K562 (cell line): ENCODE measurements at regions not wholly inside any gene's neighbourhood (a gene's known extent, or its start where the extent isn't known, plus 50 kb on each side); places are given as distances from the start of the nearest gene placed in this dataset.

ENCODE experiments used
- ATAC-seq: fragments of 200-7000 bp; cut with Tn5 transposase; 3 replicates; pipeline ENCODE4 v1.9.1; 2020; ENCODE audit warnings: moderate library complexity
- BruUV-seq: library from RNA; stranded (reverse); fragments of 400-500 nt; replicated peaks from 2 replicates; lab custom pipeline; 2021; lab: Mats Ljungman, UMichigan
- CTCF ChIA-PET: fragments of 300-600 bp; formaldehyde crosslinking; extraction: SDS; loops from one replicate; lab custom pipeline; 2021; ENCODE audit warnings: low intra/inter-chr PET ratio; lab: Yijun Ruan, JAX
- POLR2A ChIA-PET: fragments of 300-600, 350-650 bp; sonication (Branson Sonifier 250); formaldehyde crosslinking; extraction: SDS; loops from one replicate; lab custom pipeline; 2021; ENCODE audit warnings: antibody characterized with exemption, inconsistent platforms; lab: Yijun Ruan, JAX
- DNase-seq, 4 experiments: peaks; one replicate each; pipeline versions ENCODE4 v3.0.0 to v3.0.0-alpha.2; 2011 to 2018; ENCODE audit warnings: low spot score in 3 of 4, mixed read lengths in 3 of 4; ENCODE audit errors: extremely low read depth in 1 of 4
- FAIRE-seq: peaks from 2 replicates; lab custom pipeline; 2011; peaks lifted over from hg19 to GRCh38; lab: Jason Lieb, UNC
- H2AFZ ChIP-seq: 2 replicates; pipeline ENCODE4 v1.6.0; 2011; ENCODE audit warnings: low read depth, low read length, control low read depth, inconsistent platforms
- H3K27ac ChIP-seq: fragments of 200-600 bp; 3 replicates; pipeline ENCODE4 v1.8.0; 2011; ENCODE audit warnings: low read depth, mild to moderate bottlenecking, control low read depth, inconsistent platforms, low read length, moderate library complexity, mixed read lengths; ENCODE audit errors: extremely low read depth
- H3K27me3 ChIP-seq, 2 experiments: fragments of 300-600 bp in 1 of 2; 2 replicates in 1 of 2; 3 replicates in 1 of 2; pipeline versions ENCODE4 v1.6.0 to v1.8.0; 2011; ENCODE audit warnings: inconsistent platforms in 2 of 2, low read length in 2 of 2, mild to moderate bottlenecking in 1 of 2, mixed read lengths in 1 of 2, moderate library complexity in 1 of 2; ENCODE audit not compliant: control insufficient read depth in 2 of 2, insufficient read depth in 2 of 2
- H3K36me3 ChIP-seq: fragments of 300-600 bp; 3 replicates; pipeline ENCODE4 v1.8.0; 2011; ENCODE audit warnings: mild to moderate bottlenecking, low read length, inconsistent platforms; ENCODE audit not compliant: control insufficient read depth, insufficient read depth
- H3K4me1 ChIP-seq, 2 experiments: fragments of 200-600 bp in 1 of 2; replicated peaks in 1 of 2; 2 replicates in 1 of 2; 3 replicates in 1 of 2; pipeline versions ENCODE4 v1.5.1 to v1.8.0; 2011; ENCODE audit warnings: inconsistent platforms in 2 of 2, low read length in 2 of 2, mild to moderate bottlenecking in 1 of 2, mixed read lengths in 1 of 2, moderate library complexity in 1 of 2; ENCODE audit not compliant: control insufficient read depth in 2 of 2, insufficient read depth in 2 of 2
- H3K4me2 ChIP-seq: 2 replicates; pipeline ENCODE4 v1.6.1; 2011; ENCODE audit warnings: low read length, control low read depth, inconsistent platforms, mixed read lengths; ENCODE audit not compliant: insufficient read depth
- H3K4me3 ChIP-seq: fragments of 200-600 bp; sonication (generic), shearing (Covaris generic); 2 replicates; pipeline ENCODE4 v1.5.1; 2016; ENCODE audit warnings: control low read depth, inconsistent platforms
- H3K79me2 ChIP-seq: fragments of 200-600 bp; 3 replicates; pipeline ENCODE4 v1.8.0; 2011; ENCODE audit warnings: low read length, inconsistent platforms; ENCODE audit not compliant: control insufficient read depth, insufficient read depth
- H3K9ac ChIP-seq, 2 experiments: 2 replicates each; pipeline versions ENCODE4 v1.6.0 to v1.6.1; 2011; ENCODE audit warnings: low read depth in 2 of 2, low read length in 2 of 2, control low read depth in 1 of 2, inconsistent platforms in 1 of 2, mild to moderate bottlenecking in 1 of 2, mixed read lengths in 1 of 2; ENCODE audit not compliant: insufficient read depth in 1 of 2
- H3K9me1 ChIP-seq: one replicate; pipeline ENCODE4 v1.6.0; 2011; ENCODE audit warnings: inconsistent platforms, mild to moderate bottlenecking, low read length, moderate library complexity; ENCODE audit not compliant: control insufficient read depth, insufficient read depth
- H3K9me3 ChIP-seq: replicated peaks from 2 replicates; pipeline ENCODE4 v1.5.1; 2011; ENCODE audit warnings: low read depth, low read length, inconsistent platforms; ENCODE audit not compliant: control insufficient read depth, insufficient read depth
- H4K20me1 ChIP-seq: replicated peaks from 2 replicates; pipeline ENCODE4 v1.6.1; 2011; ENCODE audit warnings: low read length, inconsistent platforms, mixed read lengths; ENCODE audit not compliant: control insufficient read depth, insufficient read depth
- CEBPZ ChIP-seq: fragments of 150-350 bp; IDR thresholded peaks from 2 replicates; pipeline ENCODE4 v1.6.1; 2014; ENCODE audit warnings: low read depth, mild to moderate bottlenecking, low read length, borderline replicate concordance
- CREB3L1 ChIP-seq: fragments of 450-650 bp; IDR thresholded peaks from 2 replicates; pipeline ENCODE4 v1.6.1; 2014; ENCODE audit warnings: low read depth, mild to moderate bottlenecking, moderate library complexity, borderline replicate concordance
- GTF2F1 ChIP-seq: IDR thresholded peaks from 2 replicates; pipeline ENCODE4 v1.6.1; 2011; ENCODE audit warnings: low read depth, low read length, improper control_type of control experiment
- HLTF ChIP-seq: fragments of 450-650 bp; IDR thresholded peaks from 2 replicates; pipeline ENCODE4 v1.6.1; 2016
- KAT8 ChIP-seq: fragments of 450-650 bp; IDR thresholded peaks from 2 replicates; pipeline ENCODE4 v1.6.1; 2016; ENCODE audit warnings: low read depth, mild to moderate bottlenecking
- MYBL2 ChIP-seq, 2 experiments: fragments of 450-650 bp in 1 of 2; sonication (generic) in 1 of 2; formaldehyde crosslinking in 1 of 2; IDR thresholded peaks; 2 replicates each; pipeline versions ENCODE4 v1.6.1 to v1.8.1; 2017 to 2022; ENCODE audit warnings: borderline replicate concordance in 1 of 2, inconsistent platforms in 1 of 2, low read depth in 1 of 2, mild to moderate bottlenecking in 1 of 2, missing genetic modification reagents in 1 of 2, moderate library complexity in 1 of 2
- NCOA2 ChIP-seq, 2 experiments: fragments of 450-650 bp; IDR thresholded peaks; 2 replicates each; pipeline ENCODE4 v1.6.1; 2018; ENCODE audit warnings: mild to moderate bottlenecking in 2 of 2, moderate library complexity in 1 of 2; ENCODE audit not compliant: partially characterized antibody in 2 of 2
- PATZ1 ChIP-seq: fragments of 250-450 bp; sonication (Bioruptor Pico); IDR thresholded peaks from 2 replicates; pipeline ENCODE4 v1.5.0; 2020; ENCODE audit warnings: mild to moderate bottlenecking, borderline replicate concordance
- POLR2AphosphoS2 ChIP-seq: IDR thresholded peaks from 2 replicates; pipeline ENCODE4 v1.6.1; 2012; ENCODE audit warnings: low read length, improper control_type of control experiment
- ZBTB5 ChIP-seq: fragments of 450-650 bp; IDR thresholded peaks from 2 replicates; pipeline ENCODE4 v1.6.1; 2017; ENCODE audit warnings: antibody characterized with exemption
- ZNF586 ChIP-seq: fragments of 450-650 bp; formaldehyde crosslinking; conservative IDR thresholded peaks from 2 replicates; pipeline ENCODE4 v1.4.0; 2020; ENCODE audit warnings: mild to moderate bottlenecking, moderate library complexity
- WGBS: fragments of 100-300 bp; shearing (Covaris generic); methylation state at CpG from one replicate; pipeline ENCODE4 v1.1.6; 2016; ENCODE audit warnings: low coverage, mixed read lengths; ENCODE audit not compliant: insufficient coverage; ENCODE audit errors: missing lambda C conversion rate; 5-methylcytosine and 5-hydroxymethylcytosine counted together
- in situ Hi-C: fragments of 300-500 bp; cut with MboI; formaldehyde crosslinking; loops from 4 replicates; pipeline ENCODE4 v1.15.0; 2018; ENCODE audit warnings: inconsistent platforms, mixed read lengths
- intact Hi-C: fragments of 100-400 bp; cut with micrococcal nuclease; formaldehyde crosslinking; loops from 2 replicates; pipeline ENCODE4 v1.14.2; 2022

DNA sequence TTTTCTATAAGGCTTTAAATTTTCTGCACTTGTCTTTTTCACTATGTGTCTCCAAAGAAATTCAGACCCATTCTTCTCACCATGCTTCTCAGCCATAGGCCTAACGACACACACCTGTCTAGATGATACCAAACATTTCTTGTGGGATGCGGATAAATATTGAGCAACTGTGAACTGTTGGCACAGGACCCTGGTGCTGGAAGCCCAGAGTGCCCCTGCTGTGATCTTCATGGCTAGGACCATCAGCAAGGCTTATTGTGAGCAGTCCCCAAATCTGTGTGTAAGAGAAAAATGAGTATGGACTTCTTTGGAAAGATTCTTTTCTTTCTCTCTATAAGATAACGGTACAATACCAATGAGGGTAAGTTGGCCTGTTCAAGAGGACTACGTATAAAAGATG, 54.1 kb upstream of the NCK2 start:
- no peak for FAIRE-seq
- ChIA-PET POLR2A (no interaction called here), CTCF (no interaction called here)
- 0 out of 5 replicates have a peak, but pooled peaks cover 2 to 5% of the 10 kb centered on the region in 2 experiments for H3K27me3 ChIP-seq
- H3K9ac ChIP-seq, result no peak overlapping the region
- no peak overlapping the region for H3K27ac ChIP-seq
- H3K4me1 ChIP-seq, result no peaks in the 10 kb centered on the region
- no peak for ATAC-seq
- no peaks in the 10 kb centered on the region for H4K20me1 ChIP-seq
- no peak overlapping the region for H3K4me2 ChIP-seq
- BruUV-seq, result no TSS peak
- no peak overlapping the region for H2AFZ ChIP-seq
- no peaks in the 10 kb centered on the region for H3K9me3 ChIP-seq
- H3K4me3 ChIP-seq, result no peak overlapping the region
- in situ Hi-C loops, result no loop called here
- no peak for DNase-seq
- intact Hi-C loops, result no loop called here
- H3K9me1 ChIP-seq, result no peaks in the 10 kb centered on the region
- 51% methylated on average over 4 of the region's 4 CpGs for WGBS
- no peaks in the 10 kb centered on the region for H3K36me3 ChIP-seq
- no peaks in the 10 kb centered on the region for H3K79me2 ChIP-seq
- TF ChIP-seq ZNF586 (CRISPR knock-in tag) (no peak), POLR2AphosphoS2 (no peak), CREB3L1 (no peak), GTF2F1 (no peak), NCOA2 (IDR thresholded peaks at IDR 0.05; ENCODE audit: partially characterized antibody in 2 of 2) (no peak), ZBTB5 (no peak), CEBPZ (no peak), HLTF (no peak), MYBL2 (IDR thresholded peaks at IDR 0.05; ENCODE audit: low read depth) (no peak), MYBL2 (CRISPR knock-in tag; IDR thresholded peaks at IDR 0.05; ENCODE audit: borderline replicate concordance) (no peak), KAT8 (no peak), PATZ1 (CRISPR knock-in tag) (no peak)
